HG03280 (cell line): ENCODE measurements at regions not wholly inside any gene's neighbourhood (a gene's known extent, or its start where the extent isn't known, plus 50 kb on each side); places are given as distances from the start of the nearest gene placed in this dataset.
"Not testable (repeated sequence)": the region's sequence is repeated elsewhere in the genome, so short reads cannot be mapped to it uniquely, and the experiment has no call there.

ENCODE experiments used
- ATAC-seq: cut with Tn5 transposase; IDR thresholded peaks from one replicate; pipeline ENCODE4 v1.9.1; 2021; ENCODE audit warnings: mild to moderate bottlenecking, moderate library complexity; ENCODE audit not compliant: unreplicated experiment

DNA sequence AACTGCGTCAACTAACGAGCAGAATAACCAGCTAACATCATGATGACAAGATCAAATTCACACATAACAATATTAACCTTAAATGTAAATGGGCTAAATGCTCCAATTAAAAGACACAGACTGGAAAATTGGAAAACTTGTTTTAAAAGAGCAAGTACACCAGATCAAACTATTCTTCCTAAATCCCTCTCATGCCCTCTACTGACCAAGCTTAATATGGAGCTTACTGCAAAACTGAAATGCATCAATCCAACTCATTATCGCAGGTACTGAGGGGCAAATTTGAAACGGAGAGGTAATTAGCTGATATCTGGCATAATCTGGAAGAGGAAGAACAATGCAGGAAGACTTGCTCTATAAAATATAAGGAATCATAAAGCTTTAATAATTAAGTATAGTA lies 1223.8 kb downstream of the NXPH1 start:
- no peak for ATAC-seq

DNA sequence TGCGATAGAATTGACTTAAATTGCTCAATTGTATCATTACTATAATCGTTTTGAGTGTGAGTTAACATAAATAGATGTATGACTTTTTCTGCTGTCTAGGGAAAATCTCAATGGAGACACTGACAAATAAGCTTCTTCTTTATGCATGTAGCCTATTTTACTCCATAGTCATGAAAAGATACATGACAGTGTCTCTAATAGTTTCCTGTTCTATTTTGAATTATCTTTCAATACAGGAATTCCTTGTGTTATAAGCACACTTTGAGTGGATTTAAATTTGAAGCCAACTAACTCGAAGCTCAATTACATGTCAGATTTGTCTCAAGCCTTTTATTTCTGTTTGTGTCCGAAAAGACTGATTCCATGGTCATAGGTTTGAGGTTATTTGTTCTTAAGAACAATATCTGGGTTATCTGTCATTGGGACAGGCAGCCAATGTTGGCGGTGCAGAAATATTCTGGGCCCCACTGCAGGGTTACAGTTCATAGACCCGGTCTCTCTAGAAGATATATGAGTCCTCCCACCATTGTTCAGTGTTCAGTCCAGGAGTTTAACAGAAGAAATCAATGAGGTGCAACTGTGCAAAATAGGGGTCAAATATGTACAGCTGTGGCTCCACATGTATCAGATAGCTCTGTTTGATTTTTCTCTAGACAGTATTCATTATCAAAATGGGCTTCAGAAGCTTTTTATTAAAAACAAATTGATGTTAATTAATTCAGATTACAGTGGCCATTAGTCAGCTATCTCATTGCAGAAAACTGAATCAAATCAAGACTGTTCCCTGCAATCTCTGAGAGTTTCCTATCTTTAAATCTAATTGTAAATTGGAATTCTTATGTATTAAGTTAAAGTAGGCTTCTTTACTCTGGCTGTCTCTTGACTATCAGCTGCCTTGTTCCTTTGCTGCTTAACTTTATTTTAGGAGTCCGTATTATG lies 1238.8 kb downstream of the NXPH1 start:
- no peak for ATAC-seq

GRCh38 chr7:9680713-9681112 lies 1247.3 kb downstream of the NXPH1 start:
- ATAC-seq = no peak

DNA sequence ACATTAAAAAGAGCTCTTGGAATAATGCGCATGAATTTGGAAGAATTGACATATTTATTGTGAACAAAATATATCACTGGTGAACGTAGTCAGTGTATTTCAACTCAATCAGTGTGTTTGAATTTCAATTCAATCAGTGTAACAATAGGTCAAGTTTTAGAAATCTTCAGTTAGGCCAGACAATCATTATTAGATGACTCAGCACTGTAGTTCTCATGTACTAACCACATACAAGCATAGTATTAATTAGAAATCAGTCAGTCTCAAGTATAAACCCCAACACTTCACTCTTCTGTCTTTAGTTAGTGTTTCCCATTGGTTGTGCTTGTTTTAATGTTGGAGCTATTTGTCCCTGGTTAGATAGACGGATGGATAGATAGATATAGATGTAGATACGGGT lies 1247.9 kb downstream of the NXPH1 start:
- ATAC-seq = no peak

GRCh38 chr7:9691286-9691685 lies 1257.9 kb downstream of the NXPH1 start:
- ATAC-seq = no peak

DNA sequence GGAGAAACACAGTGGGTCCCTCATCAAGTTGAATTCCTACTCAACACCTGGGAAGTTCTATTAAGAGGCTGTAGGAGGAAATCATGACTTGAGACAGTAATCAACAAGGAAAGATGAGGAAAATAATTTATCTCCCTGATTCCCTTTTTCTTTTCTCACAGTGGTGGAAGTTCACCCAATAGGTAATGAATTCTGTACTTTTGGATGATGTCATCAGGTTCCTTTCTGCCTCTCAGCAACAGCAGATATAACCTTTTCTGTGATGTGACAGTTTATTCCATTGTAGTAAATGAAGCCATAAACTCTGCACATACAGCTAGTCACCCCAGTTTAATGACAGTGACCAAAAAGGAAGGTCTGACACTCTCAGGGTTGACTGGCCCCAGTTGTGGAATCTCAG lies 1265.0 kb downstream of the NXPH1 start:
- ATAC-seq = no peak

DNA sequence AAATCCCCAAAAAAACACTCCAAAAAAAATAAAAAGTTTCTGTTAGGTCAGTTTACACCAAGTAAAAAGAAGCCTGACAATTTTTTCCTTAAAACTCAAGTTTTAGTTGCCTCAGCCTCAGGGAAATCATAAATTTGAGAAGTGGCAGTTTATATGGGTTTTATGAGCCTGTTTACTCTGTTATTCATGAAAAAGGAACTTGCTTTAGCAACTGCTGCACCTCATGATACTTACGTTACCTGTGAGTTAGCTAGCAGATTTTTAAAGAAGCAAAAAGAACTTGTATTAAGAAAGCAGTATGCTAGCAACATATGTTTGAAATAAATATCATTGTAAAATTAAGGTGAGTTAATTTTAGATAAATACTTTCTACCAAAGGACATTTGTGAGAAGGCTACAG lies 1264.5 kb upstream of the PHF14 start:
- ATAC-seq = no peak

GRCh38 chr7:9711259-9711918 lies 1262.3 kb upstream of the PHF14 start:
- no peak for ATAC-seq

GRCh38 chr7:9718071-9718661 lies 1255.5 kb upstream of the PHF14 start:
- no peak for ATAC-seq

- no peak for ATAC-seq
These were observed 1254.4 kb upstream of the PHF14 start for GRCh38 chr7:9719303-9719702.

DNA sequence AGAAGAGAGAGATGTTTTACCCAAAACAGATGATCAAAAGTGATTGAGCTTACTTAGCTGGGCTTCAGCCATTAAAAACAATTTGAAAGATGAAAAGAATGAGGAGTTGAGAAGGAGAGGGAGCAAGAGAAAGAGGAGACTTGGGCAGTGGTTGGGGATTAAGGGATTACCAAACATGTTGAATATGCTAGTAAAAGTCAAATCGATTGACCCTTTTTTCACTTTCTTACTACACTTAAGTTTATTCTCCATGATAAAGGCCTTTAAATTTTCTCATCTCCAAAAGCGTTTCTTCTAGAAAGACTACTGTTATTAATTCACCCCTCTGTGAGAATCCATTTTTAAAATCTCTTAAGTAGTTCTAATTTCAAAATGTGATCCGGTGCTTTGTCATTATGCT lies 1254.0 kb upstream of the PHF14 start:
- no peak for ATAC-seq

- not testable (repeated sequence) for ATAC-seq
These were observed 1247.6 kb upstream of the PHF14 start for GRCh38 chr7:9725940-9726663.

DNA sequence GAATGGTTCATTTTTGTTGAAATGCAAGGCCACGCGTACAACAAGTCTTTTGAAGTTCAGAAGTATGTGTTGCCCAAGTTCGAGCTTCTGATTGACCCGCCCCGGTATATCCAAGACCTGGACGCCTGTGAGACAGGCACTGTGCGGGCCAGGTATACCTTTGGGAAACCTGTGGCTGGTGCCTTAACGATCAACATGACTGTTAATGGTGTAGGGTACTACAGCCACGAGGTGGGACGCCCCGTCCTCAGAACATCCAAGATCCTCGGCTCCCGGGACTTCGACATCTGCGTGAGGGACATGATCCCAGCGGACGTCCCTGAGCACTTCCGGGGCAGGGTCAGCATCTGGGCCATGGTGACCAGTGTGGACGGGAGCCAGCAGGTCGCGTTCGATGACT lies 1246.9 kb upstream of the PHF14 start:
- not testable (repeated sequence) for ATAC-seq

GRCh38 chr7:9727467-9727869 lies 1246.2 kb upstream of the PHF14 start:
- not testable (repeated sequence) for ATAC-seq

DNA sequence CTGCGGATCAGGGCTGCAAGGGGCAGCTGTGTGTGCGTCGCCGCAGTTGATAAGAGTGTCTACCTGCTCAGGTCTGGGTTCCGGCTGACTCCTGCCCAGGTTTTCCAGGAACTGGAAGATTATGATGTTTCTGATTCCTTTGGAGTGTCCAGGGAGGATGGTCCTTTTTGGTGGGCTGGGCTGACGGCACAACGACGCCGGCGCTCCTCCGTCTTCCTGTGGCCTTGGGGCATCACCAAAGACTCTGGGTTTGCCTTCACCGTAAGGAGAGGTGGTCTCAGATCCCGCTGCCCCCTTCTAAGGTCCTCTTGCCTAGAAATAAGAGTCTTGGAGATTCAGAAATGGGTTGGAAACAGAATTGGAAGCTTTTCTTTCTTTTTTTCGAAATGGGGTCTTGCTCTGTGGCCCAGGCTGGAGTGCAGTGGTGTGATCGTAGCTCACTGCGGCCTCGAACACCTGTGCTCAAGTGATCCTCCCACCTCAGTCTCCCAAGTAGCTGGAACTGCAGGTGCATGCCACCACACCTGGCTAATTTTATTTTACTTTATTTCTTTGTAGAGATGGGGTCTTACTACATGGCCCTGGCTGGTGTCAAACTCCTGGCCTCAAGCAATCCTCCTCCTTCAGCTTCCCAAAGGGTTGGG lies 1245.5 kb upstream of the PHF14 start:
- not testable (repeated sequence) for ATAC-seq

DNA sequence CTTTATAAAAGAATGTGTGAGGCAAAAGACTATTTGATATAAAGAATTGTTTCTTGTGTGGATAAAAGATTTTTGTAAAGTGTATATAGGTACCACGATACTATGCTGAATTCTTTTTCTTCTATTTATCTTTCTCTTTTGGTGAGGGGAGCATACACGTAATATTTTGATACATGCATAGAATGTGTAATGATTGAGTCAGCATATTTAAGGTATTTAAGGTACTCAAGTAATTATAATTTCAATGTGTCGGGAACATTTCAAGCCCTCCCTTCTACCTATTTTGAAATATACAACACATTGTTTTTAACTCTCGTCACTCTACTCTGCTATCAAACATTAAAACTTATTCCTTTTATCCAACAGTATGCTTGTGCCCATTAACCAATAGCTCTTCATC lies 1221.6 kb upstream of the PHF14 start:
- no peak for ATAC-seq

DNA sequence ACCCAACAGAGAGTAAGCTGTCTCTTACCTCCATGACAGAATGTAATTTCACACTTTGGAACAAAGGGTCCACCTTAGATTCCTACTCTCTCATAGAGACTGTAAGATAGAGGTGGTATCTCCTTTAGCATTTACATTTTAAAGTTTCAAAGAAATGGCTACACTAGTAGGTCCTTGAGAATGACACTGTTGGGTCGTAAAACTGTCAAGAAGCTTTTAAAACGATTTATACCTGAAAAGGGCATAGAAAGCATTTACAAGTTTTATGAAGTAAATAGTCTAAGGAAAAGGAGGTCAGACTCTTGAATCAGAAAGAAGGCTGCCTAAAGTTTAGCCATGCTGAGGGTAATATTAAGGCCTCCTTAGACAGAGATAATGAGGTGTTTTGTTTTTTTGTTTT lies 1212.4 kb upstream of the PHF14 start:
- ATAC-seq = no peak

DNA sequence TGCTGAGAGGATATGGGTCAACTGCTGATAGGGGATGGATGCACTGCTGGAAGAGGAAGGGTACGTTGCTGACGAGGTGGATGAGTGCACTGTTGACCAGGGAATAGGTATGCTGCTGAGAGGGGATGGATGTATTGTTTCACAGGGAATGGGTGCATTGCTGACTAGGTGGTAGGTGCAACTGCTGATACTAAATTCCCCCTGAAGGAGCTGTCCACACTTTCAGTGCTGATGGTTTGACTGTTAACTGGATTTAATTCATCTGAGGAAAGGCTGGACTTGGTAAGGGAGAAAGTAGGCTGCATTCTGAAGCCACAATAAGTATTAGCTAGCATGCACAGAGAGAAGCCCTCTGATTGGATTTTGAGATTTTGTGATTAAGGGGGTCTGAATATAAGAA lies 1196.8 kb upstream of the PHF14 start:
- ATAC-seq = no peak

- ATAC-seq = no peak
These were observed 1195.3 kb upstream of the PHF14 start for GRCh38 chr7:9778367-9778766.

DNA sequence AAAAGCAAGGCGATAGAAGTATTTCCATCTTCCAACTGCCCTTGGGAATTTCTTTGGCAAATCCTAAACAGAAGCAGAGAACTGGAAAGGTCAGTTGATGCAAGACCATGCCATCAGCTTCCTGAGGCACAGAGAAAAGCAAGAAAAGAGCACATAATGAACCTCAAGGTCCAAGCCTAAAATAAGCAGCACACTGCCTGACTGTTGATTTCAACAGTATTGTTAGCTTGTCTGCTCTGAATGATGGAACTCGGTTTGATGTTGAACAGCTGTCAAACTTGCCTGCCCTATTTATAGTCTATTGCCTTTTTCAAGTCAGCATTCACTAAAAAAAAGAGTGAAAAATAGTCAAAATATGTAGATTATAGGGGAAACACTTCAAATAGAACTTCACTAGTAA lies 1192.0 kb upstream of the PHF14 start:
- ATAC-seq = no peak

- no peak for ATAC-seq
These were observed 1191.4 kb upstream of the PHF14 start for GRCh38 chr7:9782275-9782674.
